A549 (cell line): ENCODE measurements at regions not wholly inside any gene's neighbourhood (a gene's known extent, or its start where the extent isn't known, plus 50 kb on each side); places are given as distances from the start of the nearest gene placed in this dataset.

ENCODE experiments used
- CEBPB ChIP-seq, 2 experiments: fragments of >200 bp in 1 of 2; sonication (Bioruptor Twin) in 1 of 2; formaldehyde crosslinking in 1 of 2; IDR thresholded peaks; 2 replicates each; pipeline ENCODE4 v1.6.1; 2012 to 2016
- POLR2A ChIP-seq: IDR thresholded peaks from 2 replicates; pipeline ENCODE4 v1.6.1; 2012; ENCODE audit warnings: mild to moderate bottlenecking, low read length
- TF ChIP-seq, protein P1 (sequence below): fragments of >200 bp; sonication (Bioruptor Twin); formaldehyde crosslinking; IDR thresholded peaks from 3 replicates; pipeline ENCODE4 v1.5.1; 2016

DNA sequence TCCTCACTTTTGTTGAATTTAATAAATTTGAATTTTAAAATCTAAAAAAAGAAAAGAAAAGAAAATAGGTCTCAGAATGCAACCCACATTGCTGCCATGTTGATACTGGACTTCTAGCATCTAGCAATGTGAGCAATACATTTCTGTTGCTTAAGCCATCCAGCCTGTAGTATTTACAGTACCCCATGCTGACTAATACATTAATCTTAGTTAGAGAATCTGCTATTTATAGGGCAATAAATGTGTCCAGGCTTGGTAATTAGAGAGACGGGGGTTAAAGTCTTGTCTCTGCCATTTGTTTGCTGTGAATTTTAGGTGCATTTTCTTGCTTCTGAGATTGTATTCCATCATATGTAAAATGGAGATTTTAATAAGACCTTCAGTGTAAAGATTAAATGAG is 471.3 kb downstream of the DHX35 start:
- no peak for TF ChIP-seq POLR2A
- TF ChIP-seq, protein P1, sequence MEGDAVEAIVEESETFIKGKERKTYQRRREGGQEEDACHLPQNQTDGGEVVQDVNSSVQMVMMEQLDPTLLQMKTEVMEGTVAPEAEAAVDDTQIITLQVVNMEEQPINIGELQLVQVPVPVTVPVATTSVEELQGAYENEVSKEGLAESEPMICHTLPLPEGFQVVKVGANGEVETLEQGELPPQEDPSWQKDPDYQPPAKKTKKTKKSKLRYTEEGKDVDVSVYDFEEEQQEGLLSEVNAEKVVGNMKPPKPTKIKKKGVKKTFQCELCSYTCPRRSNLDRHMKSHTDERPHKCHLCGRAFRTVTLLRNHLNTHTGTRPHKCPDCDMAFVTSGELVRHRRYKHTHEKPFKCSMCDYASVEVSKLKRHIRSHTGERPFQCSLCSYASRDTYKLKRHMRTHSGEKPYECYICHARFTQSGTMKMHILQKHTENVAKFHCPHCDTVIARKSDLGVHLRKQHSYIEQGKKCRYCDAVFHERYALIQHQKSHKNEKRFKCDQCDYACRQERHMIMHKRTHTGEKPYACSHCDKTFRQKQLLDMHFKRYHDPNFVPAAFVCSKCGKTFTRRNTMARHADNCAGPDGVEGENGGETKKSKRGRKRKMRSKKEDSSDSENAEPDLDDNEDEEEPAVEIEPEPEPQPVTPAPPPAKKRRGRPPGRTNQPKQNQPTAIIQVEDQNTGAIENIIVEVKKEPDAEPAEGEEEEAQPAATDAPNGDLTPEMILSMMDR: no peak
- no peak for TF ChIP-seq CEBPB (IDR thresholded peaks at IDR 0.05)
